DOHH2 (cell line): ENCODE measurements at regions not wholly inside any gene's neighbourhood (a gene's known extent, or its start where the extent isn't known, plus 50 kb on each side); places are given as distances from the start of the nearest gene placed in this dataset.

Experiments
- EZH2phosphoT487 ChIP-seq: fragments of 200-600 bp; sonication (generic); IDR thresholded peaks from 2 replicates; pipeline ENCODE4 v1.6.1; 2017; ENCODE audit warnings: borderline replicate concordance, mild to moderate bottlenecking, antibody characterized with exemption, low read length, moderate library complexity, mixed read lengths
- TF ChIP-seq, protein P1 (sequence below): fragments of 200-600 bp; sonication (generic); IDR thresholded peaks from one replicate; pipeline ENCODE4 v1.5.1; 2014; ENCODE audit warnings: antibody characterized with exemption, mild to moderate bottlenecking, low read depth, low read length; ENCODE audit not compliant: poor library complexity, severe bottlenecking

DNA sequence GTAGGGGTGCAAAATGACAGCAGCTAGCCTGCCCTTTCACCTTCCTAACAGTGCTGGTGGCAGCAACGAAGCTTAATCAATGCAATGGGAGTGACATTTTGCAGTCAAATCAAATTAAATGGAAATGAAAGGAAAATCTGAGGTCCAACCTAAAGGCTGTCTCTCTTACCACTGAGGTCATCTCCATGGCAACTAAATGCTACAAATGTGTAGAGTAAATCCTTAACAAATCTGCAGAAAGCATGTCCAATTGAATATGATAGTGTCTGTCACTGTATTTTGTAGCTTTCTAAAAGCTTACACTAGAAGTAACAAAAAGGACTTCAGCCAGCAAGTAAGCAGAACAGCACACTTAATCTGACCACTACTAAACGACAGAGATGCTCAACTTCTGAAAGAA is 488.8 kb downstream of the BCAT1 start:
- TF ChIP-seq, protein P1, sequence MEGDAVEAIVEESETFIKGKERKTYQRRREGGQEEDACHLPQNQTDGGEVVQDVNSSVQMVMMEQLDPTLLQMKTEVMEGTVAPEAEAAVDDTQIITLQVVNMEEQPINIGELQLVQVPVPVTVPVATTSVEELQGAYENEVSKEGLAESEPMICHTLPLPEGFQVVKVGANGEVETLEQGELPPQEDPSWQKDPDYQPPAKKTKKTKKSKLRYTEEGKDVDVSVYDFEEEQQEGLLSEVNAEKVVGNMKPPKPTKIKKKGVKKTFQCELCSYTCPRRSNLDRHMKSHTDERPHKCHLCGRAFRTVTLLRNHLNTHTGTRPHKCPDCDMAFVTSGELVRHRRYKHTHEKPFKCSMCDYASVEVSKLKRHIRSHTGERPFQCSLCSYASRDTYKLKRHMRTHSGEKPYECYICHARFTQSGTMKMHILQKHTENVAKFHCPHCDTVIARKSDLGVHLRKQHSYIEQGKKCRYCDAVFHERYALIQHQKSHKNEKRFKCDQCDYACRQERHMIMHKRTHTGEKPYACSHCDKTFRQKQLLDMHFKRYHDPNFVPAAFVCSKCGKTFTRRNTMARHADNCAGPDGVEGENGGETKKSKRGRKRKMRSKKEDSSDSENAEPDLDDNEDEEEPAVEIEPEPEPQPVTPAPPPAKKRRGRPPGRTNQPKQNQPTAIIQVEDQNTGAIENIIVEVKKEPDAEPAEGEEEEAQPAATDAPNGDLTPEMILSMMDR = no peak
- TF ChIP-seq EZH2phosphoT487 = no peak
